WTC11 (cell line): ENCODE measurements at regions not wholly inside any gene's neighbourhood (a gene's known extent, or its start where the extent isn't known, plus 50 kb on each side); places are given as distances from the start of the nearest gene placed in this dataset.
"Not testable (repeated sequence)": the region's sequence is repeated elsewhere in the genome, so short reads cannot be mapped to it uniquely, and the experiment has no call there.

Experiments used
- CREM ChIP-seq: sonication (generic); formaldehyde crosslinking; IDR thresholded peaks from 2 replicates; pipeline ENCODE4 v1.8.1; 2022; ENCODE audit warnings: mild to moderate bottlenecking, missing genetic modification reagents, moderate library complexity
- FOXK1 ChIP-seq: sonication (generic); formaldehyde crosslinking; IDR thresholded peaks from 2 replicates; pipeline ENCODE4 v1.8.0; 2022; ENCODE audit warnings: mild to moderate bottlenecking, moderate library complexity, missing genetic modification reagents
- KAT7 ChIP-seq: sonication (generic); formaldehyde crosslinking; IDR thresholded peaks from 2 replicates; pipeline ENCODE4 v1.8.1; 2023; ENCODE audit warnings: missing genetic modification reagents, mild to moderate bottlenecking, borderline replicate concordance
- ZNF138 ChIP-seq: sonication (generic); formaldehyde crosslinking; conservative IDR thresholded peaks from 2 replicates; pipeline ENCODE4 v1.8.1; 2022; ENCODE audit warnings: mild to moderate bottlenecking, moderate library complexity, missing genetic modification reagents
- TF ChIP-seq, protein P1 (sequence below): fragments of 200-600 bp; IDR thresholded peaks from 2 replicates; pipeline ENCODE4 v1.8.0; 2022; ENCODE audit warnings: antibody characterized with exemption
- TF ChIP-seq, protein P2 (sequence below): sonication (generic); formaldehyde crosslinking; IDR thresholded peaks from 2 replicates; pipeline ENCODE4 v1.8.1; 2023; ENCODE audit warnings: mild to moderate bottlenecking, missing genetic modification reagents

DNA sequence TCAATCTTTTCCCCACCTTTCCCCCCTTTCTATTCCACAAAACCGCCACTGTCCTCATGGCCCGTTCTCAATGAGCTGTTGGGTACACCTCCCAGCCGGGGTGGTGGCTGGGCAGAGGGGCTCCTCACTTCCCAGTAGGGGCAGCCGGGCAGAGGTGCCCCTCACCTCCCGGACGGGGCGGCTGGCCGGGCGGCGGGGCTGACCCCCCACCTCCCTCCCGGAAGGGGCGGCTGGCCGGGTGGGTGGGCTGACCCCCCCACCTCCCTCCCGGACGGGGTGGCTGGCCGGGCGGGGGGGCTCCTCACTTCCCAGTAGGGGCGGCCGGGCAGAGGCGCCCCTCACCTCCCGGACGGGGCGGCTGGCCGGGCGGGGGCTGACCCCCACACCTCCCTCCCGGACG, 149.3 kb upstream of the SNX7 start:
- TF ChIP-seq KAT7; CREM; ZNF138 (CRISPR knock-in tag); FOXK1: not testable (repeated sequence)
- TF ChIP-seq, protein P1, sequence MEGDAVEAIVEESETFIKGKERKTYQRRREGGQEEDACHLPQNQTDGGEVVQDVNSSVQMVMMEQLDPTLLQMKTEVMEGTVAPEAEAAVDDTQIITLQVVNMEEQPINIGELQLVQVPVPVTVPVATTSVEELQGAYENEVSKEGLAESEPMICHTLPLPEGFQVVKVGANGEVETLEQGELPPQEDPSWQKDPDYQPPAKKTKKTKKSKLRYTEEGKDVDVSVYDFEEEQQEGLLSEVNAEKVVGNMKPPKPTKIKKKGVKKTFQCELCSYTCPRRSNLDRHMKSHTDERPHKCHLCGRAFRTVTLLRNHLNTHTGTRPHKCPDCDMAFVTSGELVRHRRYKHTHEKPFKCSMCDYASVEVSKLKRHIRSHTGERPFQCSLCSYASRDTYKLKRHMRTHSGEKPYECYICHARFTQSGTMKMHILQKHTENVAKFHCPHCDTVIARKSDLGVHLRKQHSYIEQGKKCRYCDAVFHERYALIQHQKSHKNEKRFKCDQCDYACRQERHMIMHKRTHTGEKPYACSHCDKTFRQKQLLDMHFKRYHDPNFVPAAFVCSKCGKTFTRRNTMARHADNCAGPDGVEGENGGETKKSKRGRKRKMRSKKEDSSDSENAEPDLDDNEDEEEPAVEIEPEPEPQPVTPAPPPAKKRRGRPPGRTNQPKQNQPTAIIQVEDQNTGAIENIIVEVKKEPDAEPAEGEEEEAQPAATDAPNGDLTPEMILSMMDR: not testable (repeated sequence)
- TF ChIP-seq, protein P2, sequence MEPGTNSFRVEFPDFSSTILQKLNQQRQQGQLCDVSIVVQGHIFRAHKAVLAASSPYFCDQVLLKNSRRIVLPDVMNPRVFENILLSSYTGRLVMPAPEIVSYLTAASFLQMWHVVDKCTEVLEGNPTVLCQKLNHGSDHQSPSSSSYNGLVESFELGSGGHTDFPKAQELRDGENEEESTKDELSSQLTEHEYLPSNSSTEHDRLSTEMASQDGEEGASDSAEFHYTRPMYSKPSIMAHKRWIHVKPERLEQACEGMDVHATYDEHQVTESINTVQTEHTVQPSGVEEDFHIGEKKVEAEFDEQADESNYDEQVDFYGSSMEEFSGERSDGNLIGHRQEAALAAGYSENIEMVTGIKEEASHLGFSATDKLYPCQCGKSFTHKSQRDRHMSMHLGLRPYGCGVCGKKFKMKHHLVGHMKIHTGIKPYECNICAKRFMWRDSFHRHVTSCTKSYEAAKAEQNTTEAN (CRISPR knock-in tag): not testable (repeated sequence)
